Nephron (organoid): ENCODE measurements at regions not wholly inside any gene's neighbourhood (a gene's known extent, or its start where the extent isn't known, plus 50 kb on each side); places are given as distances from the start of the nearest gene placed in this dataset.
"Not testable (repeated sequence)": the region's sequence is repeated elsewhere in the genome, so short reads cannot be mapped to it uniquely, and the experiment has no call there.

Source experiments
- H3K27ac Mint-ChIP-seq, 3 experiments: 2 replicates each; pipeline ENCODE4 v1.8.0; 2020; ENCODE audit warnings: mixed read lengths in 3 of 3, mild to moderate bottlenecking in 2 of 3, moderate library complexity in 1 of 3
- H3K27me3 Mint-ChIP-seq: 2 replicates; pipeline ENCODE4 v1.8.0; 2021; ENCODE audit warnings: low read depth, mild to moderate bottlenecking, moderate library complexity, mixed read lengths
- H3K36me3 Mint-ChIP-seq: 2 replicates; pipeline ENCODE4 v1.8.0; 2020; ENCODE audit warnings: low read depth, mixed read lengths
- H3K4me1 Mint-ChIP-seq: 2 replicates; pipeline ENCODE4 v1.8.0; 2020; ENCODE audit warnings: mixed read lengths
- H3K4me3 Mint-ChIP-seq, 3 experiments: 2 replicates each; pipeline ENCODE4 v1.8.0; 2020; ENCODE audit warnings: mild to moderate bottlenecking in 3 of 3, mixed read lengths in 3 of 3, moderate library complexity in 2 of 3
- H3K9me3 Mint-ChIP-seq: 2 replicates; pipeline ENCODE4 v1.8.0; 2020; ENCODE audit warnings: mixed read lengths
- CTCF ChIP-seq, 3 experiments: fragments of 200-600 bp; sonication (generic); IDR thresholded peaks; one replicate each; pipeline ENCODE4 v1.5.0; 2021; ENCODE audit warnings: antibody characterized with exemption in 3 of 3; ENCODE audit not compliant: unreplicated experiment in 3 of 3

DNA sequence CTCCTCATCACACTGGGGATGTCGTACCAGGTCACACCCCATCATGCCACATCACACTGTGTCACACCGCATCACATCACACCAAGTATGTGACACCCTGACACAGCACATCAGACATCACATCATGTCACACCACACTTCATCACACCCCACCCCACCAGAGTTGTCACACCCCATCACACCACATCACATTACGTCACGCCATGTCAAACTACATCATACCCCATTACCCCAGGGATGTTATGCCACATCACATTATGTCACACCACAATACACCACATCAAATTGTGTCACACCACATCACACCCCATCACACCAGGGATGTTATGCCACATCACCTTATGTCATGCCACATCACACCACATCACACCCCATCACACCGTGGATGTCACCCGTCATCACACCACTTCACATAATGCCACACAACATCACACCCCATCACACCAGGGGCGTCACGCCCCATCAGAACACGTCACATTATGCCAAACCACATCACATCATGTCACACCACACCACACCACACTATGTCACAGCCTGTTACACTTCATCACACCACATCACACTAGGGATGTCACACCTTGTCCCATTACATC lies 133.6 kb downstream of the TMEM121 start:
- H3K27me3 Mint-ChIP-seq = no peaks in the 10 kb centered on the region
- H3K27ac Mint-ChIP-seq = no peak overlapping the region
- H3K4me3 Mint-ChIP-seq = no peak overlapping the region
- H3K4me1 Mint-ChIP-seq = no peaks in the 10 kb centered on the region
- peaks cover 10% of the 10 kb centered on the region for H3K36me3 Mint-ChIP-seq
- peaks cover 45% of the 10 kb centered on the region for H3K9me3 Mint-ChIP-seq
- TF ChIP-seq CTCF (IDR thresholded peaks at IDR 0.05; ENCODE audit: unreplicated experiment in 3 of 3) = no peak

- H3K36me3 Mint-ChIP-seq = peaks cover 10% of the 10 kb centered on the region
- no peak for TF ChIP-seq CTCF (IDR thresholded peaks at IDR 0.05; ENCODE audit: unreplicated experiment in 3 of 3)
- no peak overlapping the region for H3K27ac Mint-ChIP-seq
- no peaks in the 10 kb centered on the region for H3K4me1 Mint-ChIP-seq
- peaks cover 44% of the 10 kb centered on the region for H3K9me3 Mint-ChIP-seq
- no peak overlapping the region for H3K4me3 Mint-ChIP-seq
- no peaks in the 10 kb centered on the region for H3K27me3 Mint-ChIP-seq
Measured at GRCh38 chr14:105660816-105661531, 134.6 kb downstream of the TMEM121 start.

DNA sequence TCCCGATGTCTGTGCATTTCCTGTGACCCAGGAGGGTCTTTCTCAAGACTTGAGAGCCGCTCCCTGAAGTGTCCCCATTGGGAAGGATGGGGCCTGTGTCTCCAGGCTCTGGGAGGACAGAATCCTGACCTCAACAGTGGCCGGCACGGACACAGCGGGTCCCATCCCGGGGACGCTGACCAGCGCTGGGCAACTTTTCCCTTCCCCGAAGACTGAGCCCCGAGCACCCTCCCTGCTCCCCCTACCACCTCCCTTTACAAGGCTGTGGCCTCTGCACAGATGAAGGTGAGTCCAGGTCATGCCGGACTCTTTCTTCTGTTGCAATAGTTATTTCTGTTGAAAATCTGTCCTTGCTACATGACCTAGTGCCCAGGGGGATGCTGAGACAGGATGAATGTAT lies 135.7 kb downstream of the TMEM121 start:
- H3K27me3 Mint-ChIP-seq, H3K4me1 Mint-ChIP-seq, H3K4me3 Mint-ChIP-seq, H3K27ac Mint-ChIP-seq: not testable (repeated sequence)
- Mint-ChIP-seq H3K9me3 (peaks cover 43% of the 10 kb centered on the region), H3K36me3 (peaks cover 10% of the 10 kb centered on the region)

- not testable (repeated sequence) for H3K27me3 Mint-ChIP-seq, H3K27ac Mint-ChIP-seq
Measured at GRCh38 chr14:105662592-105662991, 136.2 kb downstream of the TMEM121 start.

DNA sequence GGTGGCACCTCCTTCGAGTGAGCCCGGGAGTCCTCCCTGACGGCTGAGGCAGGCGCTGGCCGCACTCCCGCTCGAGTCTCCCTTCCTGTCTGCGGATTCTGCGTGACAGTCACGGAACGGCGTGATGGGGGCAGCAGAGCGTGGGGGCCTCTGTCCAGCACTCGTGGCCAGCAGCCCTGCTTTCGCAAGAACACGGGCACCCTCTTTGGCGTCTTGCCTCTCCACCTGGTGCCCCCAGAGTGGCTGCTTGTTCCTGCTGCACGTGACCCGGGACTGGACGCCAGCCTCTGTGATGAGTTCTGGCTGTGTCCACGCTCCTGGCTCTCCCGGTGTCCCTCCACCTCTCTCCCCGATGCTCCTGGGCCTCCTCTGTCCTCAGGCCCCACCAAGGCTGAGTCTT lies 136.9 kb downstream of the TMEM121 start:
- not testable (repeated sequence) for H3K4me1 Mint-ChIP-seq, H3K27me3 Mint-ChIP-seq, H3K4me3 Mint-ChIP-seq, H3K27ac Mint-ChIP-seq
- H3K36me3 Mint-ChIP-seq = peaks cover 10% of the 10 kb centered on the region
- peaks cover 37% of the 10 kb centered on the region for H3K9me3 Mint-ChIP-seq

More at GRCh38 chr14:105662592-105662991, 136.2 kb downstream of the TMEM121 start:
- H3K4me1 Mint-ChIP-seq, H3K4me3 Mint-ChIP-seq: not testable (repeated sequence)
- H3K9me3 Mint-ChIP-seq = peaks cover 41% of the 10 kb centered on the region
- H3K36me3 Mint-ChIP-seq = peaks cover 10% of the 10 kb centered on the region

- not testable (repeated sequence) for H3K27me3 Mint-ChIP-seq, H3K4me3 Mint-ChIP-seq, H3K4me1 Mint-ChIP-seq, H3K27ac Mint-ChIP-seq
- Mint-ChIP-seq H3K36me3 (peaks cover 10% of the 10 kb centered on the region), H3K9me3 (peaks cover 35% of the 10 kb centered on the region)
Measured at GRCh38 chr14:105663818-105664596, 137.6 kb downstream of the TMEM121 start.

GRCh38 chr14:105664691-105665090 lies 138.3 kb downstream of the TMEM121 start:
- Mint-ChIP-seq H3K9me3 (peaks cover 30% of the 10 kb centered on the region), H3K27ac (no peak overlapping the region), H3K4me1 (no peaks in the 10 kb centered on the region), H3K4me3 (no peak overlapping the region), H3K27me3 (no peaks in the 10 kb centered on the region), H3K36me3 (peaks cover 10% of the 10 kb centered on the region)
- TF ChIP-seq CTCF (IDR thresholded peaks at IDR 0.05; ENCODE audit: unreplicated experiment in 3 of 3) = no peak
